Esophagus (tissue), 2 donors: ENCODE measurements at regions not wholly inside any gene's neighbourhood (a gene's known extent, or its start where the extent isn't known, plus 50 kb on each side); places are given as distances from the start of the nearest gene placed in this dataset.
A peak's percentile ranks its signal among the peaks of the same experiment; 100 is the strongest.

Source experiments
- H3K27ac ChIP-seq, 2 donors: one replicate each; pipeline ENCODE4 v1.5.1; 2013; ENCODE audit warnings: low read depth in 2 of 2, mild to moderate bottlenecking in 2 of 2, inconsistent platforms in 1 of 2, low read length in 1 of 2, moderate library complexity in 1 of 2
- H3K27me3 ChIP-seq, 2 donors: one replicate each; pipeline ENCODE4 v1.6.1; 2013; ENCODE audit warnings: low read length in 2 of 2, control low read depth in 1 of 2, mild to moderate bottlenecking in 1 of 2; ENCODE audit not compliant: insufficient read depth in 2 of 2, control insufficient read depth in 1 of 2
- H3K36me3 ChIP-seq, 2 donors: one replicate each; pipeline ENCODE4 v1.6.1; 2013; ENCODE audit warnings: low read length in 1 of 2; ENCODE audit not compliant: control insufficient read depth in 2 of 2, insufficient read depth in 2 of 2
- H3K4me1 ChIP-seq, 2 donors: one replicate each; pipeline ENCODE4 v1.6.1; 2013; ENCODE audit warnings: low read length in 1 of 2; ENCODE audit not compliant: control insufficient read depth in 2 of 2, insufficient read depth in 2 of 2
- H3K4me3 ChIP-seq, 2 donors: one replicate each; pipeline ENCODE4 v1.5.1; 2013; ENCODE audit warnings: low read length in 2 of 2, mild to moderate bottlenecking in 2 of 2, low read depth in 1 of 2, moderate library complexity in 1 of 2
- H3K9me3 ChIP-seq, 2 donors: one replicate each; pipeline ENCODE4 v1.6.1; 2013; ENCODE audit warnings: mild to moderate bottlenecking in 2 of 2, low read depth in 1 of 2, low read length in 1 of 2, moderate library complexity in 1 of 2; ENCODE audit not compliant: control insufficient read depth in 2 of 2, insufficient read depth in 1 of 2
- WGBS, 2 donors: extraction: QIAGEN DNeasy Blood & Tissue Kit; methylation state at CpG; one replicate each; pipeline ENCODE4 v1.1.7; 2013; 5-methylcytosine and 5-hydroxymethylcytosine counted together
- donor health status: healthy with polysubstance abuse.
- donor health status: Bipolar disorder and iron deficiency.

DNA sequence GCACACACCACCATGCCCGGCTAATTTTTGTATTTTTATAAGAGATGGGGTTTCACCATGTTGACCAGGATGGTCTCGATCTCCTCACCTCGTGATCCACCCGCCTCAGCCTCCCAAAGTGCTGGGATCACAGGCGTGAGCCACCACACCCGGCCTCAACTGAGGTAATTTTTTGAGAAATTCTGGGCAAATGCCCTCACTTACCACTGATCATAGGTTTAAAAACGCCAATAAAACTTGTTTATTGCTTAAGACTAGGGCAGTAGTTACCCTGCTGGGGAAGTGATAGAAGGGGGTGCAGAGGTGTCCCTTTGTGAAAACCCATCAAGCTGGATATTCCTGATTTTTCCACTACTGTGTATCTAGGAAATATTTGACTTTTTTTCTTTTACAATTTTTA is 196.3 kb downstream of the BCAS1 start:
- no peaks in the 10 kb centered on the region for H3K9me3 ChIP-seq
- H3K27ac ChIP-seq = no peak overlapping the region
- H3K27me3 ChIP-seq = no peaks in the 10 kb centered on the region
- no peaks in the 10 kb centered on the region for H3K36me3 ChIP-seq
- H3K4me3 ChIP-seq = no peak overlapping the region
- WGBS, 2 donors = 93 to 94% methylated on average over 7 of the region's 7 CpGs
- H3K4me1 ChIP-seq = peaks cover 2% of the 10 kb centered on the region in 2 donors

DNA sequence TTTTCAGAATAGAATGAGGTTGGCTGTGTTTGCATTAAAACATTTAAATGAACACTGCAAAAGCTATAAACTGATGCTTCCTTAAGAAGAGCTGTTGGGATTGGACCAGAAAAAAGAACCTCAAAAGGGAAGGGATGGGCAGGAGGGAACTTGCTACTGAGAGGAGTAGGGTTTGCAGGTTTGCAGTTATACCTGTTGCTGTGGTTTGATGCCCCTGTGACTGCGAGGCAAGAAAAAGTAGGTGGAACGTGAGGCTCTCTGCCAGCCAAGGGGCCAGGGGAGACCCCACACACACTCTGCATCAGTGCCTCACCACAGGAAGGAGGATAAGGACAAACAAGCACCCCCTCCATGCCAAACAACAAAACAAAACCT is 197.2 kb downstream of the BCAS1 start:
- H3K4me1 ChIP-seq = peaks cover 2% of the 10 kb centered on the region in 2 donors
- no peaks in the 10 kb centered on the region for H3K36me3 ChIP-seq
- H3K9me3 ChIP-seq = no peaks in the 10 kb centered on the region
- H3K27ac ChIP-seq = no peak overlapping the region
- H3K27me3 ChIP-seq = no peaks in the 10 kb centered on the region
- H3K4me3 ChIP-seq = no peak overlapping the region
- WGBS, 2 donors = 37 to 39% methylated on average over 2 of the region's 2 CpGs

DNA sequence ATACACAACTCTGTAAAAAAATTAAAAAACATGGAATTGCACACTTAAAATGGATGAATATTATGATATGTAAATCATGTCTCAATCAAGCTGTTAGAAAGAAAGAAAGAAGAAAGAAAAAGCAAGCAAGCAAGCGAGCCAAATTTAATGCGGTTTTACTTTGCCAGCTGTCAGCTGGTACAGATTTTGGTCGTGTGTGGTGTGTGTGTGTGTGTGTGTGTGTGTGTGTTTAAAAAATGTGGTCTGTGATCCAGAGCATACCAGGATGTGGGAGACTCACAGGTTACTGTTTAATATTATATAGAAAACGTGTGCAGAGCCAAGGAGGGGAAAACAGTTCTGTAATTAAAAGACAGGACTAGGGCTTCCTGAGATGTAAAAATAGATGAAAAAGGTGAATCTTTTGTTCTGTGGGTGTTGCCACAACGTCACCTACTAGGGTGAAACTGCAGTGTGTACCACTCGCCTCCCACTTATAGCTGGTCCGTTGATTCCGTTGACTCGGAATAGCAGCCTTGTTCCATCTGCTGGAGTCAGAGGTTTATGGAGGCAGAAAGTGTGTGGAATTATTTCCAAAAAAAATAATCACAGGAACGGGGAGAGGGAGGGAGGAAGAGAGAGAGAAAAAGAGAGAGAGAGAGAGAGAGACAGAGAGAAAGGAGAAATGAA is 197.7 kb downstream of the BCAS1 start:
- Histone ChIP-seq H3K4me1 (peaks cover 2% of the 10 kb centered on the region in 2 donors), H3K4me3 (no peak overlapping the region), H3K27me3 (no peaks in the 10 kb centered on the region), H3K27ac (peak overlapping the region; percentile 43 to 55), H3K36me3 (no peaks in the 10 kb centered on the region), H3K9me3 (no peaks in the 10 kb centered on the region)
- WGBS, 2 donors = 17 to 28% methylated on average over 10 of the region's 10 CpGs

DNA sequence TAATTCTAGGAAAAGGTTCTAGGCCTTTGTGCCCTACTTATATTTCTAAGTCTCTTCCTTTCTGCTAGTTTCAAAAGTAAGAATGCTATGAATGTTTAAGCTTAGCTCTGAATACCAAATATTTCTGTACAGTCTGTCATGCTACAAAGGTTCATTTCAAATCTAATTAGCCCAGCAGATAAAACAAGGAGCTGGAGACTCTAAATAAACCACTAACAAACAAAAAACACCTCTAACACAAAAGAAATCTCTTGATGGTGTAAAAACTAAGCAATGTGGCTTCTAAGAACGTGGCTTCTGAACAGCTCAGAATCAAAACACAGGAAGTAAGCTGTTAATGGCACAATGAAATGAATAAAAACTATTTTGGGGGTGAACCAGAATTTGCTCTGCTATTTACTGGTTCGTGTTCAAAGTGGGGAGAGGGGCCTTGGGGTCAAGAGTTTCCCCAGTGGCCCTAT is 198.3 kb downstream of the BCAS1 start:
- Histone ChIP-seq H3K36me3 (no peaks in the 10 kb centered on the region), H3K9me3 (no peaks in the 10 kb centered on the region), H3K4me1 (peaks cover 2% of the 10 kb centered on the region in 2 donors), H3K27ac (no peak overlapping the region), H3K4me3 (no peak overlapping the region), H3K27me3 (no peaks in the 10 kb centered on the region)
- 21 to 35% methylated on average over 2 of the region's 2 CpGs for WGBS, 2 donors

DNA sequence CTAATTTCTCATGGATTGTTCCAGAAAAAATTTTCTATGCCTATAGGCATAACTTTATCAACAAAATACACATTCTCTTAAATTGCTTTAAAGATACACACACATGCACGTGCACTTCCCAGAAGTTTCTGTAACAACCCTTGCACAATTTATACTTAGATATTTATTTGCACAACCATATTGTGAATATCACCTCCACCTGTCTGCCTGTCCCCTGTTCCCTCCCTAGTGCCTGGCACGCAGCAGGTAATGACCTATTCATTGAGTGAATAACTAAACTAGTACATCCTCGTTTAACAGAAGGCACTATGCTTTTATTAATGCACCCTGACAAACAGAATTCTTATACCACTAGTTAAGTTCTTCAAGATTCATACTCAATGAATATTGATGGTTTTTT is 198.9 kb downstream of the BCAS1 start:
- Histone ChIP-seq H3K4me3 (no peak overlapping the region), H3K27me3 (no peaks in the 10 kb centered on the region), H3K9me3 (no peaks in the 10 kb centered on the region), H3K4me1 (peaks cover 2 to 4% of the 10 kb centered on the region in 2 donors), H3K36me3 (no peaks in the 10 kb centered on the region), H3K27ac (no peak overlapping the region)
- WGBS, 2 donors = 62 to 77% methylated on average over 3 of the region's 3 CpGs

DNA sequence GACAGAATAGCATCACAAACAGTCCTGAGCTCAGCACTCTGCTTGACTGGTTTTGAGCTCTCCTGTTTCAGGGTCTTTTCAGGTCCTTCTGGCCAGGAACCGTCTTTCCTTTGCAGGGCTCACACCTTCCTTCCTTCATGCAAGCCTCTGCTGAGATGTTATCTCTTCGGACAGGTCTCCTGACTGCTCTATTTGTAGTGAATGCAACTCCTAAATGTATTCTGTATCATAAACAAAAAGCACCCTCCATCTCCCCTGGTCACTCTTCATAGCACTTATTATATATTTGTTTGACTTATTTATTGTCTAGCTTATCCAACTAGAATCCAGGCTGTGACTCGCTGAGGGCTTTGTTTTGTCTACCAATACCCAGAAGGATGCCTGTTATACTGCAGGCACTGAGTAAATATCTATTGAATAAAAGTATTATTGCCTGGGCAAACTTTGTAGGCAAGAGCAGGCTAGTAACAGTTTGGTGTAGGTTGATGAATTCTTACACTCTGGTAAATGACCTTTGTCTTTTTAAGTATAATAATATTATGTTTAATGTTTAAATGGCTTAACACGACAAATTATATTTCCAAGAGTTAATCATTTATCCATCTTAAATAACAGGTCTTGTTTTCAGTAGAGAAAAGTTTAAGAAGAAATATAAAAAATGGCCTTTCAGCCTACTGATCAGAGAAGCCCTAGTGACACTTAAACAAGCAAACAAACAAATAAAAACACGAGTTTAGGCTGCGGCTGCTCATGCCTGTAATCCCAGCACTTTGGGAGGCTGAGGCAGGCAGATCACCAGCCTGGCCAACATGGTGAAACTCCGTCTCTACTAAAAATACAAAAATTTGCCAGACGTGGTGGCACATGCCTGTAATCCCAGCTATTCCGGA is 199.7 kb downstream of the BCAS1 start:
- Histone ChIP-seq H3K27ac (peak overlapping the region in 1 of 2 donors; percentile 60), H3K27me3 (no peaks in the 10 kb centered on the region), H3K36me3 (no peaks in the 10 kb centered on the region), H3K4me3 (no peak overlapping the region), H3K4me1 (peaks cover 2 to 4% of the 10 kb centered on the region in 2 donors), H3K9me3 (no peaks in the 10 kb centered on the region)
- WGBS, 2 donors = 48 to 56% methylated on average over 9 of the region's 9 CpGs

DNA sequence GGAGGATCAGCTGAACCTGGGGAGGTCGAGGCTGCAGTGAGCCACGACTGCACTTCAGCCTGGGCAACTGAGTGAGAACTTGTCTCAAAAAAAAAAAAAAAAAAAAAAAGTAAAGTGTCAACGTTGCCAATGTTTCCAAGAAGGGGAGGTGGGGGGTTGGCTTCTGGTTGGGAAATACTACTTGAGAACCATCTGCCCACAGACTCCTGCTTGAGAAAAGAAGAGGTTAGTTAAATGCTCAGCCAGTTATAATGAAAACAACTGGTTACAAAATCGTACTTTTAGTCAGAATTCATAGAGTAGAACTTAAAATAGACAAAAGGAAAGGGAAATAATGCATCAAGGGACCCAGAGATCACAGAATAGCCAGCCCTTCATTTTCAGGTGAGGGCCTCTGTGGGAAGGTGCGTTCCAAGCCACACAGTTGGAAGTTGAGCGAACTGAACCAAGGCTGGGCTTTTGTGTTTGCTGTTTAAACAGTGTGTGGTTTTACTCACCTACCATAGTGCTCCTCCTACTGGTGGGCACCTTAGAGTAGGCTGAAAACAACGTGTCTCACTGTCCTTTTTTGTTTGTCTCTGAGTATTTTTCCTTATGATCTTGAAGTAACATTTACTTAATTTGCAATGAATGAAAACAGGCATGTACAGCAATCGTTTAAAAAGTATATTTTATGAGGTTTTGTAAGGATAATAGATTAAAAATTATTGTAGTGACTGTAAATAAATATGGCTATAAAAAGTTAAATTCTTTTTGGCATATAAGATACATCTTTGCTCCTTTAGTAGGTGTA is 200.7 kb downstream of the BCAS1 start:
- no peak overlapping the region for H3K4me3 ChIP-seq
- peak overlapping the region; percentile 20 to 68 for H3K27ac ChIP-seq
- peaks cover 2 to 4% of the 10 kb centered on the region in 2 donors for H3K4me1 ChIP-seq
- H3K9me3 ChIP-seq = no peaks in the 10 kb centered on the region
- H3K27me3 ChIP-seq = no peaks in the 10 kb centered on the region
- no peaks in the 10 kb centered on the region for H3K36me3 ChIP-seq
- 18 to 21% methylated on average over 8 of the region's 8 CpGs for WGBS, 2 donors

DNA sequence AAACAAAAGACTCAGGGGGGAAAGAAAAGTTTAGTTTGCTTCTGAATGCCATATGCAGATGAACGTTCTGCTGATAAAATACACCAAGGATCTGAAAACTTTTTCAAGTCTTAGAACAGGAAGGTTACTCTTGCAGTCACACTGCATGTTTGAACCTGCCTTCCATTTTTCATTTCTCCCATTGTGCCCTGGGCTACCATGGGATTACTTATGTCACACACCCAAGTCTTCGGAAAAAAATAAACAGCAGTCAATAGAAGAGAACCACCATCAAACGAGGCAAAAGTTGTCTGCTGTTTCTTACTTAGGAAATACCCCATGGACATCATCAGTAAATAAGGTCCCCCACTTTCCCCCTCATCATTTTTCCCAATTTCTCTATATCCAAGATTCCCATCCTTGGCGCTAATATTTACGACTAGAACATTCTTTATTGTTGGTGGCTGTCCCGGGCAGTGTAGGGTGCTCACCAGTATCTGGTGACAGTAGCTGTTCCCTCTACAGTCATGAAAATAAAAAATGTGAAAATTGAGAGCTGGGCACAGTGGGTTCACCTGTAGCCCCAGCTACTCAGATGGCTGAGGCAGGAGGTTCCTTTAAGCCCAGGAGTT is 202.5 kb downstream of the BCAS1 start:
- Histone ChIP-seq H3K9me3 (no peaks in the 10 kb centered on the region), H3K4me1 (peaks cover 0 to 4% of the 10 kb centered on the region in 2 donors), H3K27me3 (no peaks in the 10 kb centered on the region), H3K4me3 (no peak overlapping the region), H3K27ac (peak overlapping the region; percentile 40 to 83), H3K36me3 (no peaks in the 10 kb centered on the region)
- WGBS, 2 donors = 55 to 64% methylated on average over 6 of the region's 6 CpGs
